GM18505 (cell line): ENCODE measurements at regions not wholly inside any gene's neighbourhood (a gene's known extent, or its start where the extent isn't known, plus 50 kb on each side); places are given as distances from the start of the nearest gene placed in this dataset.
"Not testable (repeated sequence)": the region's sequence is repeated elsewhere in the genome, so short reads cannot be mapped to it uniquely, and the experiment has no call there.

Experiments
- ATAC-seq: cut with Tn5 transposase; IDR thresholded peaks from one replicate; pipeline ENCODE4 v1.9.1; 2021; ENCODE audit not compliant: unreplicated experiment
- POLR2A ChIP-seq: IDR thresholded peaks from 4 replicates; pipeline ENCODE4 v1.6.1; 2011; ENCODE audit warnings: borderline replicate concordance; ENCODE audit not compliant: insufficient read depth, insufficient read length; ENCODE audit errors: extremely low read depth

GRCh38 chr5:57761513-57761912 lies 278.9 kb upstream of the ACTBL2 start:
- TF ChIP-seq POLR2A = no peak
- ATAC-seq = no peak

GRCh38 chr5:57754616-57755015 lies 272.0 kb upstream of the ACTBL2 start:
- no peak for TF ChIP-seq POLR2A
- no peak for ATAC-seq

- no peak for TF ChIP-seq POLR2A
- ATAC-seq = no peak
These were observed 270.8 kb upstream of the ACTBL2 start for GRCh38 chr5:57753446-57753845.

- ATAC-seq = no peak
These were observed 269.1 kb upstream of the ACTBL2 start for GRCh38 chr5:57751710-57752109.

GRCh38 chr5:57750891-57751290 lies 268.3 kb upstream of the ACTBL2 start:
- no peak for ATAC-seq
- no peak for TF ChIP-seq POLR2A

More at GRCh38 chr5:57751710-57752109, 269.1 kb upstream of the ACTBL2 start:
- no peak for TF ChIP-seq POLR2A

- no peak for ATAC-seq
- no peak for TF ChIP-seq POLR2A
These were observed 267.7 kb upstream of the ACTBL2 start for GRCh38 chr5:57750282-57750681.

GRCh38 chr5:57749396-57749795 lies 266.8 kb upstream of the ACTBL2 start:
- no peak for ATAC-seq
- no peak for TF ChIP-seq POLR2A

- no peak for TF ChIP-seq POLR2A
- ATAC-seq = no peak
These were observed 263.4 kb upstream of the ACTBL2 start for GRCh38 chr5:57745700-57746651.

- no peak for ATAC-seq
- no peak for TF ChIP-seq POLR2A
These were observed 262.4 kb upstream of the ACTBL2 start for GRCh38 chr5:57745029-57745428.

GRCh38 chr5:57741336-57741735 lies 258.7 kb upstream of the ACTBL2 start:
- no peak for TF ChIP-seq POLR2A
- ATAC-seq = no peak

GRCh38 chr5:57738787-57739186 lies 256.2 kb upstream of the ACTBL2 start:
- TF ChIP-seq POLR2A = no peak

GRCh38 chr5:57738301-57738700 lies 255.7 kb upstream of the ACTBL2 start:
- TF ChIP-seq POLR2A = no peak
- no peak for ATAC-seq

More at GRCh38 chr5:57738787-57739186, 256.2 kb upstream of the ACTBL2 start:
- no peak for ATAC-seq

- ATAC-seq = no peak
- no peak for TF ChIP-seq POLR2A
These were observed 254.1 kb upstream of the ACTBL2 start for GRCh38 chr5:57736716-57737115.

GRCh38 chr5:57735279-57736153 lies 252.9 kb upstream of the ACTBL2 start:
- ATAC-seq = not testable (repeated sequence)

- ATAC-seq = no peak
- TF ChIP-seq POLR2A = no peak
These were observed 251.7 kb upstream of the ACTBL2 start for GRCh38 chr5:57734296-57734695.
